ENCODE measurements at regions not wholly inside any gene's neighbourhood (a gene's known extent, or its start where the extent isn't known, plus 50 kb on each side); places are given as distances from the start of the nearest gene placed in this dataset.

GRCh38 chr15:58292751-58293175, 139.0 kb upstream of the LIPC start:
- H3K4me1 ChIP-seq (ENCODE audit: low read length): no peaks in the 10 kb centered on the region
- H3K36me3 ChIP-seq (replicated peaks; ENCODE audit: low read depth, low read length): no peaks in the 10 kb centered on the region
- H3K9ac ChIP-seq (ENCODE audit: low read length): no peak overlapping the region
- H3K9me3 ChIP-seq (ENCODE audit: insufficient read depth, low read length): peaks cover 6% of the 10 kb centered on the region; the same call in 1 of the 2 replicates
- TF ChIP-seq EZH2phosphoT487 (IDR thresholded peaks at IDR 0.05; ENCODE audit: low read depth) (no peak), CTCF (IDR thresholded peaks at IDR 0.05; ENCODE audit: low read depth, low read length) (no peak)
- H3K4me2 ChIP-seq (ENCODE audit: low read length): no peak overlapping the region
- H3K27me3 ChIP-seq (ENCODE audit: low read depth, low read length): no peaks in the 10 kb centered on the region
- H4K20me1 ChIP-seq (ENCODE audit: insufficient read depth, low read length): no peaks in the 10 kb centered on the region
- no peak overlapping the region for H3K27ac ChIP-seq (ENCODE audit: low read length)
- H3K79me2 ChIP-seq (ENCODE audit: low read length): no peaks in the 10 kb centered on the region
- H2AFZ ChIP-seq (ENCODE audit: low read depth, low read length): no peak overlapping the region
- no peak overlapping the region for H3K4me3 ChIP-seq (ENCODE audit: low read length)

- H3K4me1 ChIP-seq (ENCODE audit: low read length): no peaks in the 10 kb centered on the region
- no peaks in the 10 kb centered on the region for H3K36me3 ChIP-seq (replicated peaks; ENCODE audit: low read depth, low read length)
- no peak overlapping the region for H3K4me2 ChIP-seq (ENCODE audit: low read length)
- no peak overlapping the region for H3K4me3 ChIP-seq (ENCODE audit: low read length)
- no peaks in the 10 kb centered on the region for H4K20me1 ChIP-seq (ENCODE audit: insufficient read depth, low read length)
- no peaks in the 10 kb centered on the region for H3K27me3 ChIP-seq (ENCODE audit: low read depth, low read length)
- H2AFZ ChIP-seq (ENCODE audit: low read depth, low read length): no peak overlapping the region
- no peaks in the 10 kb centered on the region for H3K79me2 ChIP-seq (ENCODE audit: low read length)
- H3K9me3 ChIP-seq (ENCODE audit: insufficient read depth, low read length): peaks cover 6% of the 10 kb centered on the region; the same call in 1 of the 2 replicates
- TF ChIP-seq EZH2phosphoT487 (IDR thresholded peaks at IDR 0.05; ENCODE audit: low read depth): no peak
- TF ChIP-seq CTCF (IDR thresholded peaks at IDR 0.05; ENCODE audit: low read depth, low read length): no peak
- H3K9ac ChIP-seq (ENCODE audit: low read length): no peak overlapping the region
- no peak overlapping the region for H3K27ac ChIP-seq (ENCODE audit: low read length)
Observed at GRCh38 chr15:58293622-58294550, 137.9 kb upstream of the LIPC start.

- no peak overlapping the region for H3K27ac ChIP-seq (ENCODE audit: low read length)
- peaks cover 6% of the 10 kb centered on the region; the same call in 1 of the 2 replicates for H3K9me3 ChIP-seq (ENCODE audit: insufficient read depth, low read length)
- no peaks in the 10 kb centered on the region for H3K79me2 ChIP-seq (ENCODE audit: low read length)
- H3K4me1 ChIP-seq (ENCODE audit: low read length): no peaks in the 10 kb centered on the region
- H3K4me2 ChIP-seq (ENCODE audit: low read length): no peak overlapping the region
- H3K4me3 ChIP-seq (ENCODE audit: low read length): no peak overlapping the region
- TF ChIP-seq CTCF (IDR thresholded peaks at IDR 0.05; ENCODE audit: low read depth, low read length) (no peak), EZH2phosphoT487 (IDR thresholded peaks at IDR 0.05; ENCODE audit: low read depth) (no peak)
- H3K36me3 ChIP-seq (replicated peaks; ENCODE audit: low read depth, low read length): no peaks in the 10 kb centered on the region
- no peaks in the 10 kb centered on the region for H4K20me1 ChIP-seq (ENCODE audit: insufficient read depth, low read length)
- no peaks in the 10 kb centered on the region for H3K27me3 ChIP-seq (ENCODE audit: low read depth, low read length)
- no peak overlapping the region for H3K9ac ChIP-seq (ENCODE audit: low read length)
- H2AFZ ChIP-seq (ENCODE audit: low read depth, low read length): no peak overlapping the region
Observed at GRCh38 chr15:58294681-58295254, 137.0 kb upstream of the LIPC start.

- Histone ChIP-seq H3K79me2 (ENCODE audit: low read length) (no peaks in the 10 kb centered on the region), H3K4me1 (ENCODE audit: low read length) (no peaks in the 10 kb centered on the region), H3K36me3 (replicated peaks; ENCODE audit: low read depth, low read length) (no peaks in the 10 kb centered on the region), H2AFZ (ENCODE audit: low read depth, low read length) (no peak overlapping the region), H3K4me2 (ENCODE audit: low read length) (no peak overlapping the region), H4K20me1 (ENCODE audit: insufficient read depth, low read length) (no peaks in the 10 kb centered on the region), H3K9ac (ENCODE audit: low read length) (no peak overlapping the region), H3K4me3 (ENCODE audit: low read length) (no peak overlapping the region), H3K9me3 (ENCODE audit: insufficient read depth, low read length) (peaks cover 6% of the 10 kb centered on the region; the same call in 1 of the 2 replicates), H3K27ac (ENCODE audit: low read length) (no peak overlapping the region), H3K27me3 (ENCODE audit: low read depth, low read length) (no peaks in the 10 kb centered on the region)
- TF ChIP-seq EZH2phosphoT487 (IDR thresholded peaks at IDR 0.05; ENCODE audit: low read depth) (no peak), CTCF (IDR thresholded peaks at IDR 0.05; ENCODE audit: low read depth, low read length) (no peak)
Observed at GRCh38 chr15:58295637-58296215, 136.1 kb upstream of the LIPC start.

Data from OCI-LY3 (cell line).